Skeletal muscle tissue (tissue), 3 donors: ENCODE measurements at regions not wholly inside any gene's neighbourhood (a gene's known extent, or its start where the extent isn't known, plus 50 kb on each side); places are given as distances from the start of the nearest gene placed in this dataset.

Experiments
- H3K27ac ChIP-seq: one replicate; pipeline ENCODE4 v1.7.0; 2013; ENCODE audit warnings: mild to moderate bottlenecking, low read depth, low read length, inconsistent platforms
- H3K27me3 ChIP-seq, 3 donors: one replicate each; pipeline ENCODE4 v1.7.0; 2013; ENCODE audit warnings: low read length in 3 of 3; ENCODE audit not compliant: control insufficient read depth in 3 of 3, insufficient read depth in 3 of 3
- H3K36me3 ChIP-seq, 3 donors: one replicate each; pipeline ENCODE4 v1.7.0; 2013; ENCODE audit warnings: low read length in 3 of 3; ENCODE audit not compliant: control insufficient read depth in 3 of 3, insufficient read depth in 3 of 3
- H3K4me1 ChIP-seq, 3 donors: one replicate each; pipeline ENCODE4 v1.7.0; 2013; ENCODE audit warnings: low read length in 3 of 3, mild to moderate bottlenecking in 3 of 3; ENCODE audit not compliant: control insufficient read depth in 3 of 3, insufficient read depth in 3 of 3
- H3K4me3 ChIP-seq, 3 donors: one replicate each; pipeline ENCODE4 v1.7.0; 2013; ENCODE audit warnings: low read length in 3 of 3
- H3K9ac ChIP-seq, 3 donors: one replicate each; pipeline ENCODE4 v1.7.0; 2013; ENCODE audit warnings: low read length in 3 of 3, mild to moderate bottlenecking in 3 of 3, moderate library complexity in 2 of 3, low read depth in 1 of 3
- H3K9me3 ChIP-seq, 3 donors: one replicate each; pipeline ENCODE4 v1.7.0; 2013; ENCODE audit warnings: low read length in 3 of 3; ENCODE audit not compliant: control insufficient read depth in 3 of 3
- donor health status: Osteomylitis.

DNA sequence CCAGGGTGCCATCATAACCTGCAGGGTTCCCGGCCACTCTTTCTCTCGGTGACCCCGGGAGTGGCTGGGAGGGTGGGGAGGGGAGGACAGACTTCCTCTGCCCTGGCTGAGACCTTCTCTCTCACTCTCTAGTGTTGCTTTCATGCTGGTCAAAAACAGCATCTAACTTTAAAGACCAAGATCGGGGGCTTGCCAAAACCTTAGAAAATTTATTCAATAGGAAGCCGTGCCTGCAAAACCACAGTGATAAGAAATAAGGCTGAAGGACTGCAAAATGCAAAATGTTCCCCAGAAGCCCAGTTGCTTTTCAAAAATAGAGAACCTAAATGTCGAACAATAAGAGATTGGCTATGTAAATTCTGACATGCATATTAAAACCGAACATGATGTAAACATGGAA, 344.0 kb downstream of the FOXL1 start:
- Histone ChIP-seq H3K9ac (no peak overlapping the region), H3K9me3 (peaks cover 7 to 8% (median 7%) of the 10 kb centered on the region in 3 donors), H3K27me3 (peaks cover 45 to 65% (median 49%) of the 10 kb centered on the region in 3 donors), H3K36me3 (no peaks in the 10 kb centered on the region), H3K4me1 (no peaks in the 10 kb centered on the region), H3K27ac (no peak overlapping the region), H3K4me3 (no peak overlapping the region)

DNA sequence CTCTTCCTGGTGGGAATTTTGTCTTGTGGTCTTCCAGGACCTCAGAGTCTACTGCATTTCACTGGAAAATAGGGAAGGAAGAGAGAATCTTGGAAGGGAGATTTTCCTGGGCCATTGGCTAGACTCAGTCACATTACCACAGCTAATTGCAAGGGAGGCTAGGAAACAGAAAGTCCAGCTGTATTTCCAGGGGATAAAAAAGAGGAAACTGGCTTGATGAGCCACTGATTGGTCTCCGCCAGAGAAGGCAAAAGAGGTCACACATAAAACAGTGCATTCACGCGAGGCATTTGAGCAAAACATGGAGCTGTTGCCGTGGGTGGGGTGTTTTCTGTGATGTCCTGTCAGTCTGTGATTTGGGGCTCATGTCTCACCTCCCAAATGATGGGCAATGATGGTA, 345.3 kb downstream of the FOXL1 start:
- Histone ChIP-seq H3K27me3 (peaks cover 53 to 76% (median 56%) of the 10 kb centered on the region in 3 donors), H3K9ac (no peak overlapping the region), H3K36me3 (no peaks in the 10 kb centered on the region), H3K27ac (no peak overlapping the region), H3K9me3 (peaks cover 7 to 12% (median 8%) of the 10 kb centered on the region in 3 donors), H3K4me1 (no peaks in the 10 kb centered on the region), H3K4me3 (no peak overlapping the region)

DNA sequence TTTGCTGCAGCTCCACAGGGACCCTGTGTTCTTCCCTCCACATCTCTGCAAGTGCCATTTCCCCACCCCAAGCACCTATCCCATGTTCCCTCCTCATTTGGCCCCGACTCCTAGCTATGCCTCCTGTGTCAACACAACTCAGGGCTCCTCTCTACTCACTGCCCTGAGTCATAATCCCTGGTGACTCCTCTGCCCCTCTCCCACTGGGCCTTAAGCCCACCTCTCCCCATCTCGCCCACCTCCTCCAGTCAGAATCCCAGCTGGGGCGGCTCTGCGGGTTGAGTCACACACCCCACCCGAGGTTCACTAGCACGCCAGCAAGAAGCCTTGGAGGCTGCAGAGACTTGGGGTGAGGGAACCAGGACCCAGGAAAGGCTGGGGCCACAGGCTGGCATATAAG, 346.2 kb downstream of the FOXL1 start:
- Histone ChIP-seq H3K9ac (no peak overlapping the region), H3K27me3 (peaks cover 62 to 75% (median 62%) of the 10 kb centered on the region in 3 donors), H3K4me3 (no peak overlapping the region), H3K27ac (no peak overlapping the region), H3K4me1 (peaks cover 0 to 7% (median 6%) of the 10 kb centered on the region in 3 donors), H3K9me3 (peaks cover 7 to 12% (median 8%) of the 10 kb centered on the region in 3 donors), H3K36me3 (no peaks in the 10 kb centered on the region)

DNA sequence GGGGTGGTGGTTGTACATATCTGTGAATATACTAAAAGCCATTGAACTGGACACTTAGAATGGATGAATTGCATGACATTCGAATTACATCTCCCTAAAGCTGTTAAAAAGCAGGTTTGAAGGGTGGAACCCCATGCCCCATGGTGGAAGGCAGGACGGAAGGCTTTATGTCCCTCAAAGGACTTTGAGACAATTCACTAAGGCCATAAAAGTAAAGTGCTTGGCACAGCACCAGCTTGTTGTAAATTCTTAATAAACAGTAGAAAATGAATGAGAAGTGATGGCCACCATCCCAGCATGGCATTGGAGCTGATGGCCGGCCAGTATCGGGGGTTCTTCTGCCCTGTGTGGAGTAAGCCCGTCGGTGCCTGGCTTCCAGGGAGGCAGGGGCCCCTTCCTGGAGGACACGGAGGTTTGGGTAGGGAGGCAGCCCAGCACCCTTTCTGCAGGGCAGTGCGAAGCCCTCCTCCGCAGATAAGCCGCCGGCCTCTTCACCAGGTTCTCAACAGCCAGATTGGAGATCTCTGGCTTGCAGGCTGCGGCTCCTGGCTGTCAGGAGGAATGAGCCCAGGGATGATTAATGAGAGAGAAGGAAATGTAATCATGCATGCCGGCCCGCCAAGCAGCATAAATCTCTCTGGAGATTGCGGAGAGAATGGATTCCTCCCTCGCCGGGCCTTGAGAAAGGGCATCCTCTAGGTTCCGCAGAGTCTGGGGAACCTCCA, 346.9 kb downstream of the FOXL1 start:
- peaks cover 0 to 8% (median 8%) of the 10 kb centered on the region in 3 donors for H3K4me1 ChIP-seq
- no peaks in the 10 kb centered on the region for H3K36me3 ChIP-seq
- peaks cover 7 to 12% (median 8%) of the 10 kb centered on the region in 3 donors for H3K9me3 ChIP-seq
- peaks cover 62 to 76% (median 63%) of the 10 kb centered on the region in 3 donors for H3K27me3 ChIP-seq
- H3K9ac ChIP-seq = no peak overlapping the region
- no peak overlapping the region for H3K27ac ChIP-seq
- H3K4me3 ChIP-seq = no peak overlapping the region

DNA sequence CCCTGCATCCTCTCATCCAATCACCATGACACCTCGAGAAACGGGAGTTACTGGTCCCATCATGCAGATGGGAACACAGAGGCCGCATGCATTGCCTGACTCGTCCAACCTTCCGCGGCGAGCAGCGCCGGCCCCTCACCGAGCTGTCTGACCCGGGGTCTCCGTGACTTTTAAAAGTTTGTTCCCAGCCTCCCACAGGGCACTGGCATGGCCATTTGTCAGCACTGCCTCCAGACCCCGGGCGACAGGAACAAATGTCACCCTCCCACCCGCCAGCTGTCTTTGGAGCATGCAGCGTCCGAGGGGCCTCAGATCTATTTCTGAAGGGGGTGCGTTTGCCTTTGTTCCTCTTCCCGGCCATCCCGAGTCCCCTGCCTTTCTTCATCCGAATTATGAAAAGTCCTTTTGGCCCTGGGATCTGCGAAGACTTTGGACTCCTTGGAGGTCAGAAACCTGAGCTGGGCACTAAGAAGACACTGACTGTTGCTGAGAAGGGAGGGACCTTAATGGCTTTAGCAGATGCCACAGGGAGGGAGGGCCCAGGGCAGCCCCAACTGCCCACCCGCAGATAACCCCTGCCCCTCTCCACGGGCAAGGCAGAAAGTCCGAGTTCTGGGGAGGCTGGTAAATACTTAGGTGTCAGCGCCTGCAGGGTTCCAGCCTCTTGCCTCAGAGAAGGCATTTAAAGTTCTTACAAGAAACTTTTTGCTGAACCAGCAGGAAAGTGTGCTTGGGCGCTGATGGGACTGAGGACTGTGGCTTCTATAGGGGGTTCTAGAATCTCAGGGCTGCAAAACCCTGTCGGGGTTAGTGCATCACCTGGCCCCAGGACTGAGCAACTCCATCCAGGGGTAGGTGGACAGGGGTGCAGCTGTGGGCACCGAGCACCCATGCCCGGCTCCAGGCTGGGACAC, 348.1 kb downstream of the FOXL1 start:
- H3K4me1 ChIP-seq = peaks cover 0 to 9% (median 8%) of the 10 kb centered on the region in 3 donors
- peaks cover 1 to 4% (median 2%) of the 10 kb centered on the region in 3 donors for H3K9me3 ChIP-seq
- no peaks in the 10 kb centered on the region for H3K36me3 ChIP-seq
- no peak overlapping the region for H3K4me3 ChIP-seq
- no peak overlapping the region for H3K9ac ChIP-seq
- H3K27me3 ChIP-seq = peaks cover 66 to 78% (median 72%) of the 10 kb centered on the region in 3 donors
- H3K27ac ChIP-seq = no peak overlapping the region

DNA sequence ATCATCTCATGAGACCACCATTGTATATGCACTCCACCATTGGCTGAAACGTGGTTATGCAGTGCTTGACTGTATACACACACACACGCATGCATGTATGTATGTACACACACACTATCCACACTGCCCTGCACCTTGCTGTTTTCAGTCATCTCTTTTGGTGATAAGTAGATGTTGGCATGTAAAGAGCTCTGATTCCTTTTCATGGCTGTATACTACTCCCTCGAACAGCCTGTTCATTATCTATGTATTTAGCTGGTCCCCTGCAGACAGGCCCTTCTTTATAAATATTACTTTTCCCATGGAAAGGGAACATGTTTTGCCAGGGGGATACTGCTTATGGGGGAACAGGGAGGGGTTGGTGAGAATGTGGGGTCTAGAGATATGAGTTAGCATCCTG, 349.4 kb downstream of the FOXL1 start:
- Histone ChIP-seq H3K4me1 (peaks cover 0 to 15% (median 14%) of the 10 kb centered on the region in 3 donors), H3K9ac (no peak overlapping the region), H3K36me3 (no peaks in the 10 kb centered on the region), H3K27ac (no peak overlapping the region), H3K9me3 (peaks cover 0 to 4% (median 0%) of the 10 kb centered on the region in 3 donors), H3K4me3 (no peak overlapping the region), H3K27me3 (peaks cover 78 to 85% (median 84%) of the 10 kb centered on the region in 3 donors)

DNA sequence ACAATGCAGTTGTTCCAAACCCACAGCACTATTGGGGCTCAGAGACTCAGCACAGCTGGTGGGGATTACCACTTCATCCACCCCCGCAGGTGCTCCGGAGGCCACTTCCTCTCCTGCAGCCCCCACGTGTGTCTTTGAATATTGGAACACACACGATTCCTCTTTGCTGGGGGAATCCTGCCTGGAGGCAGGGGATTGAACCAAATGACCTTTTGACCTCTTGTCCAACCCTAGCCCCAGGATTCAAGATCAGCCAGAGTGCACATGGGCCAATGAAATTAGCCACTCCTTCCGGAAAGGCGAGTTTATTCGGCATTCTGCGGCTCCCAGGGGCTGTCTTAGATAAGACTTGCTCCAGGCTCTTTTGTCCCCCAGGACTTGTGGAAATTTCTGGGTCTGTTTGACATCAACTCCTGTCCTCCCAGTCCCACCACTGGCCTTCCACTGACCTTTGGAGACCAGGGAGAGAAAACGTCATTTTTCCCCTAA, 350.2 kb downstream of the FOXL1 start:
- no peak overlapping the region for H3K27ac ChIP-seq
- H3K9ac ChIP-seq = no peak overlapping the region
- peaks cover 0 to 4% (median 3%) of the 10 kb centered on the region in 3 donors for H3K9me3 ChIP-seq
- H3K4me1 ChIP-seq = peaks cover 0 to 15% (median 14%) of the 10 kb centered on the region in 3 donors
- no peaks in the 10 kb centered on the region for H3K36me3 ChIP-seq
- peaks cover 78 to 92% (median 86%) of the 10 kb centered on the region in 3 donors for H3K27me3 ChIP-seq
- H3K4me3 ChIP-seq = no peak overlapping the region

DNA sequence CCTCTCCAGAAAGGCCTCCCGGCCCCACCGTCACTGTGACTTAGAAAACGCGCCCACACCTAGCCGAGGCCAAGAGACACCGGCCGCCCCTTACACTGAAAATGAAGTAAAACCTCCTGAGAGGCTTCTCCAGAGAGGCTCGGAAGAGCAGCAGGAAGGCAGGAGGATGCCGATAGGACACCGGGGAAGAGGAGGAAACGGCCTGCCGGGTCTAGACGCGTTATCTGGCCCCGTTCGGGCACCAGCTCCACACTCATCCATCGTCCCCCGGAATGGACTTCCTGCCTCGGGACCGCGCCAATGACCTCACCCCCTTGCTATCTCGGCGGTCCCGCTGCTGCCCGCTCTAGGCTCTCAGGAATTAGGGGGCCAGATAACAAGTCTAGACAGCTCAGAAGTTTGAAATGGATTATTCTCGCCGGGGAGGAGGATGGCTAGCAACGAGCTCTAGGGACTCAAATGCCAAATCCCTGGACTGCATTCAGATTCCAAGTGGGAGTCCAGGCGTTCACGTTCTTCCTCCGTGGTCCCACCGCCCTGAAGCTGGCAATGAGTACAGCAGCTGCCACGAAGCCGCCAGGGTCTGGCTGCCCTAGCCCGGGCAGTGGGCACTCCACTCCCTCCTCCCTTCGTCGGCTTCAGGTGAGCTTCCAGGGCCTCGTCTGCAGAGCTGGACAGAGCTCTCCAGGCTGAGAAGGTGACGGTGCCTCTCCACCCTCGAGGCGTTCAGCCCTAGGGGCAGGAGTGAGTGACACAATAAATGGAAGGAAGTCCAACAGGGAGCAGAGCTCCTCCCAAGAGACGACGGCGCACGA, 350.9 kb downstream of the FOXL1 start:
- Histone ChIP-seq H3K4me1 (peaks cover 0 to 15% (median 14%) of the 10 kb centered on the region in 3 donors), H3K9me3 (peaks cover 0 to 4% (median 3%) of the 10 kb centered on the region in 3 donors), H3K27me3 (peaks cover 74 to 85% (median 83%) of the 10 kb centered on the region in 3 donors), H3K4me3 (peak overlapping the region in 1 of 3 donors; percentile 22), H3K36me3 (no peaks in the 10 kb centered on the region), H3K27ac (no peak overlapping the region), H3K9ac (no peak overlapping the region)

DNA sequence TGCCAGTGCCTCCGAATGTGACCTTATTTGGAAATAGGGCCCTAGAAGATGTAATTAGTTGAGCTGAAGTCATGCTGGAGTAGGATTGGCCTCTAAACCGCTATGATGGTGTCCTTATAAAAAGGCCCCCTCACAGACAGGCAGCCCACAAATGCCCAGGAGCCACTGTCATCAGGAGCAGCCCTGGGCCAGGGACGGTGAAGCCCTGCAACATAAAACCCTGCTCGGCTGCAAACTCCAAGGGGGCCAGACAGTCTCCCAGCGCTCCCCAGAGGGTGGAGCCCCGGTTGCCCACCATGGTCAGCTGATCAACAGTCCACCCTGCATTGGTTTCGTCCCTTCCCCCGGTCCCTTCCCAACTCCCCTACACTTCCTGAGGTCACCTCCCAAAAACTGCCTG, 351.7 kb downstream of the FOXL1 start:
- Histone ChIP-seq H3K9me3 (peaks cover 0 to 4% (median 3%) of the 10 kb centered on the region in 3 donors), H3K9ac (no peak overlapping the region), H3K27me3 (peaks cover 74 to 84% (median 82%) of the 10 kb centered on the region in 3 donors), H3K4me1 (peaks cover 0 to 15% (median 14%) of the 10 kb centered on the region in 3 donors), H3K27ac (no peak overlapping the region), H3K36me3 (no peaks in the 10 kb centered on the region), H3K4me3 (no peak overlapping the region)
